Fibroblast of skin of right biceps (primary cell): ENCODE measurements at regions not wholly inside any gene's neighbourhood (a gene's known extent, or its start where the extent isn't known, plus 50 kb on each side); places are given as distances from the start of the nearest gene placed in this dataset.

Experiments used
- DNase-seq: peaks from one replicate; pipeline ENCODE4 v3.0.0-alpha.2; 2013

GRCh38 chr14:101196051-101196712 lies 292.7 kb upstream of the RTL1 start:
- no peak for DNase-seq

- no peak for DNase-seq
Observed at GRCh38 chr14:101196795-101197590, 293.5 kb upstream of the RTL1 start.

GRCh38 chr14:101197595-101198397 lies 294.3 kb upstream of the RTL1 start:
- DNase-seq, result no peak

- DNase-seq, result no peak
Observed at GRCh38 chr14:101198398-101199027, 295.0 kb upstream of the RTL1 start.

GRCh38 chr14:101199028-101199770 lies 295.7 kb upstream of the RTL1 start:
- no peak for DNase-seq

GRCh38 chr14:101200008-101200649 lies 296.6 kb upstream of the RTL1 start:
- DNase-seq, result no peak

GRCh38 chr14:101200650-101201516 lies 297.4 kb upstream of the RTL1 start:
- no peak for DNase-seq

GRCh38 chr14:101201535-101202151 lies 298.1 kb upstream of the RTL1 start:
- DNase-seq, result no peak

- DNase-seq, result no peak
Observed at GRCh38 chr14:101202627-101203404, 299.3 kb upstream of the RTL1 start.

- DNase-seq, result no peak
Observed at GRCh38 chr14:101206556-101206955, 303.0 kb upstream of the RTL1 start.

- DNase-seq, result no peak
Observed at GRCh38 chr14:101207041-101207440, 303.5 kb upstream of the RTL1 start.

GRCh38 chr14:101207897-101208296 lies 304.4 kb upstream of the RTL1 start:
- no peak for DNase-seq

GRCh38 chr14:101209594-101209993 lies 306.1 kb upstream of the RTL1 start:
- DNase-seq, result no peak

- no peak for DNase-seq
Observed at GRCh38 chr14:101215266-101215665, 311.7 kb upstream of the RTL1 start.

- no peak for DNase-seq
Observed at GRCh38 chr14:101215927-101216326, 312.4 kb upstream of the RTL1 start.

- DNase-seq, result no peak
Observed at GRCh38 chr14:101216366-101217079, 313.0 kb upstream of the RTL1 start.

GRCh38 chr14:101217080-101217463 lies 313.6 kb upstream of the RTL1 start:
- DNase-seq, result no peak

- no peak for DNase-seq
Observed at GRCh38 chr14:101217616-101218371, 314.3 kb upstream of the RTL1 start.
